GM21825 (cell line): ENCODE measurements at regions not wholly inside any gene's neighbourhood (a gene's known extent, or its start where the extent isn't known, plus 50 kb on each side); places are given as distances from the start of the nearest gene placed in this dataset.
"Not testable (repeated sequence)": the region's sequence is repeated elsewhere in the genome, so short reads cannot be mapped to it uniquely, and the experiment has no call there.

ENCODE experiments used
- ATAC-seq: cut with Tn5 transposase; IDR thresholded peaks from one replicate; pipeline ENCODE4 v1.9.1; 2021; ENCODE audit warnings: mild to moderate bottlenecking, moderate library complexity; ENCODE audit not compliant: unreplicated experiment

- ATAC-seq: no peak
These were observed 1116.4 kb downstream of the SOCS6 start for GRCh38 chr18:71405169-71405809.

GRCh38 chr18:71403501-71403900 lies 1114.7 kb downstream of the SOCS6 start:
- no peak for ATAC-seq

GRCh38 chr18:71398531-71398930 lies 1109.7 kb downstream of the SOCS6 start:
- ATAC-seq: no peak

- no peak for ATAC-seq
These were observed 1099.3 kb downstream of the SOCS6 start for GRCh38 chr18:71388148-71388547.

GRCh38 chr18:71374294-71375000 lies 1085.6 kb downstream of the SOCS6 start:
- no peak for ATAC-seq

GRCh38 chr18:71371951-71372605 lies 1083.2 kb downstream of the SOCS6 start:
- no peak for ATAC-seq

- no peak for ATAC-seq
These were observed 1082.0 kb downstream of the SOCS6 start for GRCh38 chr18:71370671-71371445.

GRCh38 chr18:71370095-71370494 lies 1081.2 kb downstream of the SOCS6 start:
- ATAC-seq: no peak

- ATAC-seq: no peak
These were observed 1073.3 kb downstream of the SOCS6 start for GRCh38 chr18:71362140-71362539.

GRCh38 chr18:71355599-71355998 lies 1066.8 kb downstream of the SOCS6 start:
- ATAC-seq: not testable (repeated sequence)

- ATAC-seq: no peak
These were observed 1063.8 kb downstream of the SOCS6 start for GRCh38 chr18:71352618-71353017.

GRCh38 chr18:71336576-71337210 lies 1047.8 kb downstream of the SOCS6 start:
- ATAC-seq: no peak

GRCh38 chr18:71329563-71329962 lies 1040.7 kb downstream of the SOCS6 start:
- ATAC-seq: no peak

- ATAC-seq: no peak
These were observed 1040.3 kb downstream of the SOCS6 start for GRCh38 chr18:71329114-71329513.

- no peak for ATAC-seq
These were observed 1039.0 kb downstream of the SOCS6 start for GRCh38 chr18:71327850-71328249.

GRCh38 chr18:71327441-71327840 lies 1038.6 kb downstream of the SOCS6 start:
- ATAC-seq: no peak

- ATAC-seq: no peak
These were observed 1038.0 kb downstream of the SOCS6 start for GRCh38 chr18:71326826-71327225.

- no peak for ATAC-seq
These were observed 1035.5 kb downstream of the SOCS6 start for GRCh38 chr18:71324356-71324755.

GRCh38 chr18:71322201-71322600 lies 1033.4 kb downstream of the SOCS6 start:
- ATAC-seq: no peak

- no peak for ATAC-seq
These were observed 1032.5 kb downstream of the SOCS6 start for GRCh38 chr18:71321319-71321718.

GRCh38 chr18:71304856-71305255 lies 1016.0 kb downstream of the SOCS6 start:
- ATAC-seq: no peak
